Breast epithelium (tissue), 3 donors: ENCODE measurements at regions not wholly inside any gene's neighbourhood (a gene's known extent, or its start where the extent isn't known, plus 50 kb on each side); places are given as distances from the start of the nearest gene placed in this dataset.

ENCODE experiments used
- CTCF ChIP-seq, 3 donors: fragments of 450-650 bp; IDR thresholded peaks; one replicate each; pipeline ENCODE4 v1.5.1; 2016 to 2017; ENCODE audit warnings: antibody characterized with exemption in 3 of 3, mild to moderate bottlenecking in 3 of 3, moderate library complexity in 3 of 3
- POLR2A ChIP-seq: fragments of 450-650 bp; IDR thresholded peaks from one replicate; pipeline ENCODE4 v1.6.1; 2016; ENCODE audit warnings: antibody characterized with exemption, mild to moderate bottlenecking, moderate library complexity
- POLR2AphosphoS5 ChIP-seq, 3 donors: sonication (generic); formaldehyde crosslinking; IDR thresholded peaks; one replicate each; pipeline ENCODE4 v1.6.1; 2017; ENCODE audit warnings: antibody characterized with exemption in 3 of 3

DNA sequence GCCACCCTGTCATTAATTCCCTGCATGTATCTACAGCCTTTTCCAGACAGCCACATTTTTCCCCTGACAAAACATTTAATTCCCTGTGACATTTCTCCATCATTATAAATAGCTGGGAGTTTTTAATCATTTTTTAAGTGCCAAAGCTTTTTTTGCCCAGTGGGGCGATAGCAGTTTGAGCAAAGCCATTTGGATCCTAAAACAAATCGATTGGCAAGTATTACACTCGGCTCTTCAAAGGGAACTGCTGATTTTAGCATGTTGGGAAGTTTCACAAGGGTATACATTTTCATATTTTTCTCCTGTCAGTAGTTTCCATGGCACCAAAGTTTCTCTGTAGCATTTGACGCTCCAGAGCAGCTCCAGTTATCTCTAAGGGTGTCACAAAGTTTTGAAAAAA, 210.8 kb downstream of the HIPK3 start:
- TF ChIP-seq CTCF (IDR thresholded peaks at IDR 0.05) (no peak), POLR2A (no peak), POLR2AphosphoS5 (IDR thresholded peaks at IDR 0.05) (no peak)
